Skeletal muscle cell (primary cell): ENCODE measurements at regions not wholly inside any gene's neighbourhood (a gene's known extent, or its start where the extent isn't known, plus 50 kb on each side); places are given as distances from the start of the nearest gene placed in this dataset.

Experiments used
- DNase-seq: peaks from one replicate; pipeline ENCODE4 v3.0.0-alpha.2; 2010; ENCODE audit warnings: low read depth
- H3K4me3 ChIP-seq: 2 replicates; pipeline ENCODE4 v1.5.1; 2011; ENCODE audit warnings: low read depth, mild to moderate bottlenecking, control low read depth, low read length, moderate library complexity

GRCh38 chr11:10386361-10386760, 68.7 kb upstream of the AMPD3 start:
- no peak overlapping the region for H3K4me3 ChIP-seq
- no peak for DNase-seq

- DNase-seq: no peak
- no peak overlapping the region for H3K4me3 ChIP-seq
Measured at GRCh38 chr11:10386861-10387205, 68.2 kb upstream of the AMPD3 start.

DNA sequence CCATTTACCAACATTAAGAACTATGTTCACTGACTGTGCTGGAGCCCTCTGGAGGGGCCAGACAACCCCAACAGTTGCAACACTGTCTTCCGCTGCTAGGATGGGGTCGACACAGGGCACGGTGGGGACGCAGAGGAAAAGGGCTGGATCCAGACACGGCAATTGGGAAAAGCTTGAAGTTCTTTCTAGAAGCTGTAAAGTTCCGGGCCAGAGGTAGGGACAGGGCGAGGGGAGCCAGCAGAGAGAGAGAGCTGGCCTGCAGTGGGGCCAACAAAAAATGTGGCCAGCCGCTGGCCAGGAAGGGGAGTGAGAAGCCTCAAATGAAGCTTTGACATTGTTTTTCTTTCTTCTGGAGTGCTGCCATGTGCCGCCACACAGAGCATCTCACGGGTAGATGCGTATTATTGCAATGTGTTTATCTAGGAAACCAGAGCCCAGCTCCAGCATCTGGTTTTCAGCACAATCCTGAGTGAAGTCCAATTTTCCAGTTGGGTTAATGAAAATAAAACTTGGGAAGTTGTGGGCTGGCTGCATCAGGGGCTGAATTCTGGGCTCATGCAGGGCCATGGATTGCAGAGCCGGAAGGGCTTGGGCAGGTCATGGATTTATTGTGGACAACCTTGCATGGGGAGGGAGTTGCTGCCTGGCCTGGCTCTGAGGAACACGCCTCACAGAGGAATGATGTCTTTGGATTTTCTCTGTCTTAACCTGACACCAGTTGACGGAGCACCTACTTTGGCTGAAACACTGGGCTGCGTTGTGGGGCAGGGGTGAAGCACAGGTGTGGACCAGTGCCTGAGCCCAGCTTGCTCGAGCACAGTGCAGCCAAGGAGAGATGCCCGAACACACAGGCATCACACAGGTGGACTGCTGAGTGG, 67.6 kb upstream of the AMPD3 start:
- peak; percentile 88 for DNase-seq

GRCh38 chr11:10388101-10388500, 67.0 kb upstream of the AMPD3 start:
- no peak overlapping the region for H3K4me3 ChIP-seq
- DNase-seq: no peak

More for the DNA sequence above, 67.6 kb upstream of the AMPD3 start:
- H3K4me3 ChIP-seq: no peak overlapping the region

GRCh38 chr11:10388574-10388973, 66.5 kb upstream of the AMPD3 start:
- no peak overlapping the region for H3K4me3 ChIP-seq
- no peak for DNase-seq

GRCh38 chr11:10390375-10390774, 64.7 kb upstream of the AMPD3 start:
- no peak for DNase-seq
- no peak overlapping the region for H3K4me3 ChIP-seq

- DNase-seq: no peak
- no peak overlapping the region for H3K4me3 ChIP-seq
Measured at GRCh38 chr11:10392095-10393079, 62.7 kb upstream of the AMPD3 start.

GRCh38 chr11:10394229-10395101, 60.6 kb upstream of the AMPD3 start:
- DNase-seq: no peak
- no peak overlapping the region for H3K4me3 ChIP-seq

GRCh38 chr11:10395166-10395897, 59.7 kb upstream of the AMPD3 start:
- no peak for DNase-seq

DNA sequence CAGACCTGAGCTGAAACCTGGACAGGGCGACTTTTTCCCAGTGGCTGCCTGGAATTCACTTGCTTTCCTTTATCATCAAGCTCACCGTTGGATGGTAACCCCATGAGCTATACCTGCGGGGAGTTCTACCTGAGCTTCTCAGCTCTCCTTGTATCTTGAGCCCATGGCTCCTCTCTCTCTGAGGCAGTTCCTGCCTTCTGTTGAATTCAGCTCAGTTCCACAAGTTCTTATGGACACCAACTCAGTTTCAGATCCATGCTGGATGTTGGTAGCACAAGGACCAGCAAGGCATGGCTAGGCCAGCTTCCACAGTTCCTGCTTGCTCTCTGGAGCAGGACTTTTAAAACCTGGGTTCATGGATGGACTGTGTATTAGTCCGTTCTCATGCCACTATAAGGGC, 58.3 kb upstream of the AMPD3 start:
- no peak for DNase-seq
- no peak overlapping the region for H3K4me3 ChIP-seq

More at GRCh38 chr11:10395166-10395897, 59.7 kb upstream of the AMPD3 start:
- H3K4me3 ChIP-seq: no peak overlapping the region

GRCh38 chr11:10397226-10397987, 57.7 kb upstream of the AMPD3 start:
- no peak for DNase-seq
- no peak overlapping the region for H3K4me3 ChIP-seq

GRCh38 chr11:10398525-10398924, 56.5 kb upstream of the AMPD3 start:
- DNase-seq: no peak
- H3K4me3 ChIP-seq: no peak overlapping the region

- DNase-seq: no peak
- no peak overlapping the region for H3K4me3 ChIP-seq
Measured at GRCh38 chr11:10400856-10401255, 54.2 kb upstream of the AMPD3 start.

- DNase-seq: no peak
- H3K4me3 ChIP-seq: no peak overlapping the region
Measured at GRCh38 chr11:10401256-10401655, 53.8 kb upstream of the AMPD3 start.

- DNase-seq: no peak
- H3K4me3 ChIP-seq: no peak overlapping the region
Measured at GRCh38 chr11:10401696-10402392, 53.2 kb upstream of the AMPD3 start.
